ENCODE measurements at regions not wholly inside any gene's neighbourhood (a gene's known extent, or its start where the extent isn't known, plus 50 kb on each side); places are given as distances from the start of the nearest gene placed in this dataset.

DNA sequence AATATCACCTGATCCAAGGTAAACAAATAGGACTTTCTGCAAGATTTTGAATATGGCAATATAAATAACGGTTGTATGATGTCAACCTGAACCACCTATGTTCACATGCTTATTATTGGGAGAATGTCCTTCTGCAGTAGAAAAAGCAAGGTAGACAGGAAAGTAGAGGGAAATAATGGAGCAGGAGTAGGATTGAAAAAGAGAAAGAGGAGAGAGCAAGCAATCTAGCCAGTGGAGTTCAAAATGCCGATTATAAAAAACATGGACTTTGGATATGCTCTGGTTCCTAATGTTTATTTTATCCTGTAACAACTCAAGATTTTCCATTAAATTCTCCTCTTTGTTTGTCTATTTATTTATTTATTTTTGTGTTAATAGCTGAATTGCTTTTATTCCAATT, 878.0 kb upstream of the KCND2 start:
- no peak for DNase-seq

DNA sequence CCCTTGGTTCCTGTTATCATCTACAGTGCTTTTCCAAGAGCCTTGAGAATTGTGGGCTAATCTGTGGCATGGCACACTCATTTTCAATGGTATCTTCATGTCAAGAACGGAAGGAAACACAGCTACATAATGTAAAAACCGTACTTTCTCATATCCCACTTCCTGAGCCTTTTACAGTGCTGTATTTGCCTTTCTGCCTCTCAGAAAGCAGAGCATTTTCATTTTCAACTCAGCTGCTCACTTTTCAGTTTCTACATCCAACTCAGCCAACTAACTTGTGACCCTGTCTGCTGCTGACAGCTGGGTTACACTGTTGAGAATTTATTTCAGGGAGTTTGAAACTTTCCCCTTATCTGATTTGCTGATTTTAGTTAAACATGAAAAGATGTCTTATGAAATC, 875.8 kb upstream of the KCND2 start:
- no peak for DNase-seq

DNA sequence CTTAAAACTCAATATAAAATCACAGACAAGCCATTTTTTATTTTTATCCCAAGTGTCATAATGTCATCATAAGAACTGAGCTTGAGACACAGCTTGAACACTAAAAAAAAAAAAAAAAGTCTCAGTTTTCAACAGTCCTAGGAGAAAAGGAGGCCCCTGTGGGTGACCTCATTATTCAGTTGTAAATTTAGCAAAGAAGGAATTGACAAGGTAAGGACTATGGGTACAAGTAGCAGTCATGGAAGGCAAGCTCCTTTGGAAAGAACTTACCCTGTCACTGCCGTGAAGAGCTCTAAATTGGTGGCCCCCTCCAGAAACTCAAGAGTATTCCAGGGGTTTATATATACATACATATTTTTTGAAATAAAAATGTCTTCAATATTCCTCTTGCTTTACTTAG, 864.4 kb upstream of the KCND2 start:
- no peak for DNase-seq

DNA sequence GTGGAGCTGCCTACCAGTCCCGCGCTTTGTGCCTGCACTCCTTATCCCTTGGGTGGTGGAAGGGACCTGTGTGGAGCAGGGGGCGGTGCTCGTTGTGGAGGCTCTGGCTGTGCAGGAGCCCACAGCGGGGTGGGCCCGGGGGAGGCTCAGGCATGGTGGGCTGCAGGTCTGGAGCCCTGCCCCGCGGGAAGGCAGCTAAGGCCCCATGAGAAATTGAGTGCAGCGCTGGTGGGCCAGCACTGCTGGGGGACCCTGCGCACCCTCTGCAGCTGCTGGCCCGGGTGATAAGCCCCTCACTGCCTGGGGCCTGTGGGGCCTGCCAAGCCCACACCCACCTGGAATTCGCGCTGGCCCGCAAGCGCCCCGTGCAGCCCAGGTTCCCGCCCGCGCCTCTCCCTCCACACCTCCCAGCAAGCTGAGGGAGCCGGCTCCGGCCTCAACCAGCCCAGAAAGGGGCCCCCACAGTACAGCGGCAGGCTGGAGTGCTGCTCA, 859.6 kb upstream of the KCND2 start:
- DNase-seq: no peak

DNA sequence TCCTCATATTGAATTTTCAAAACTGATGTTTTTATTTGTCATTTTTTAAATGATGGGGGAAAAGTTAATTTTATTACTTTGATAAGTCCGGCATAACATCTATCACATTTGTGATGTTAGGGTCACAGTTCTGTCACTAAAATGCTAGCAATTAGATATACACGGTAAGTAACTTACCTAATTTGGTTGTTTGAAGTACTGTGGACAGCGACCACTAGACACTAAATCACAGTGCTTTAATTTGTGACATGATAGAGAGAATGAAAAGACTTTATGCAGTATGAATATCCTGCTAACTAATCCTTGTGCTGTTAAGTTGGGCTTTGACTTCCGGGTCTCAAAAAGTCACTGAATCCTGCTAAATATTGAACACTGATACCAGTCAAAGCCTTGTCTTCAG, 857.3 kb upstream of the KCND2 start:
- DNase-seq: no peak

DNA sequence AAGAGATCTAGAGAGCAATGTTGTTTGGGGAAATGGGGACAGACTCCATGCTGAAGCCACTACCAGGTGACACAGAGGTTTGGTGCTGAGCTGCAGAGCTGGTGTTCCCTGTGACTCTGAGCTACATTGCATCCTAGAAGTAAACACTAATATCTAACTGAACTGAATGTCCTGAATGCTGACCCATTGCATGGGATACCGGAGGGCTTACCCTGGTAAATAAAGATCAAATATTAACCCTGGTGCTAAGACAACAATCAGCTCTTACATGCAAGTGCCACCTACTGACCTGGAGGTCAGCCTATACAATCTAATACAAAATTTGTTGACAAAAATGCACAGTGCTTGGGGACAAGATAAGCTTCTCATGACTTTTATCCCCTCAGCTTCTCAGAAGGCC, 851.3 kb upstream of the KCND2 start:
- DNase-seq: no peak

DNA sequence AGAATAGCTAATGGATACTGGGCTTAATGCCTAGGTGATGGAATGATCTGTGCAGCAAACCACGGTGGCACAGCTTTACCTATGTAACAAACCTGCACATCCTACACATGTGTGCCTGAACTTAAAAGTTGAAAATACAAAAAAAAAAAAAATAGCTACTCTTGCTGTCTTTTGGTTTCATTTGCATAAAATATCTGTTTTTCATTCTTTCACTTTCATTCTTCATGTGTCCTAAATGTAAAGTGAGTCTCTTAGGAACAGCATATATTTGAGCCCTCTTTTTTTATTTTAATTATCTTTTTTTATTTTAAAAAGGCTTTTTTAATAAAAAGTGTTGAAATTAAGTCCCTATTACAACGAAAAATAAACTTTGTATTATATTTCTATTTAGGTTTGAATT, 836.1 kb upstream of the KCND2 start:
- DNase-seq: no peak

DNA sequence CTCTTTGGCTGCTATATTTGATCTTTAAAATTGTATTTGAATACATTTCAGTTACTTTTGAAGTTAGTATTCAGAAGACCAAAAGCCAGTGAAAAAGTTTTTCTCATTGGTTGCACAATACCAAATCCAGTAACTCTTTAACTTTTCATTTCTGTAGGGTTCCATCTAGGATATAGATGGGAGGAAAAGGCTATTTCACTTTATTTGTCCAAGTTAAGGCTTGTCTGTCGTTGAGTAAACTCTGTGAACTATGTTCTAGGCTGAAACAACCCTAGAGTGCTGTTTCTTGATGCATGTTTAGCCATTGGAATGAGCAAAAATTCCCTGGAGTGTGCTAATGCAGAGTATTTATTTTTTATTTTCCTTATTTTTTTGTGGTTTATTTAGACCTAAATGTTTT, 834.7 kb upstream of the KCND2 start:
- DNase-seq: no peak

DNA sequence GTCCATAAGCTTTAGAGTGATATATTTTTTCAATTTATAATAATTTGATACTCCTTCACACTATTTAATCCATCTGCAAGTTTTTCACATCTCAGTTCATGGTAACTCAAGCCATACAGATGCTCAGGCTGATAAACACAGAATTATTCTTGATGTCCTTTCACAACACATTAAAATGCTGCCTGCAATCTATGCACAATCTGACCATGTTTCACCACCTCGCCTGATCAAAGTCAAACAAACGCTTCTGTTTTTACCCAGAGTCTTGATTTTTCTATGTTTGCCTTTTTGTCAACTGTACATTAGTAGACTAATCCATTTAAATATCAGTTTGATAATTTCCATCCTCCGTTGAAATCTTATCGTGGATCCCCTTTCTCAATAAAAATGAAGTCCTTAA, 833.8 kb upstream of the KCND2 start:
- no peak for DNase-seq

DNA sequence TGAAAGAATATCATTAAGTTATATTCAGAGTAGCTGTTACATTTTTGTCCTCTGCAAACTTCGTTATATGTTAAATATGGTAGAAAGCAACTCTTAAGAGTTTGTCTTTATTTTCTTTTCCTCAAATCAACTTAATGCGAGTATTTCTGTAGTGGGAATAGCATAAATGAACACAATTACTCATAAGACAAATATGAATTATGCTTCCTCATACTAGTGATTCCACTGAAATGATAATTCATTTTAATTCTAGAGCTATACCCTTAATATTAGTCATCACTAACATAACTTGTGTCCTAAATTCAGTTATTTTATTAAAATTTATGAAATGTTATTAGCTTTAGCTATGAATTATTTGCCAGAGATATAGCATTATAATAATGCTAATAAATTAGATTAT, 820.6 kb upstream of the KCND2 start:
- no peak for DNase-seq

DNA sequence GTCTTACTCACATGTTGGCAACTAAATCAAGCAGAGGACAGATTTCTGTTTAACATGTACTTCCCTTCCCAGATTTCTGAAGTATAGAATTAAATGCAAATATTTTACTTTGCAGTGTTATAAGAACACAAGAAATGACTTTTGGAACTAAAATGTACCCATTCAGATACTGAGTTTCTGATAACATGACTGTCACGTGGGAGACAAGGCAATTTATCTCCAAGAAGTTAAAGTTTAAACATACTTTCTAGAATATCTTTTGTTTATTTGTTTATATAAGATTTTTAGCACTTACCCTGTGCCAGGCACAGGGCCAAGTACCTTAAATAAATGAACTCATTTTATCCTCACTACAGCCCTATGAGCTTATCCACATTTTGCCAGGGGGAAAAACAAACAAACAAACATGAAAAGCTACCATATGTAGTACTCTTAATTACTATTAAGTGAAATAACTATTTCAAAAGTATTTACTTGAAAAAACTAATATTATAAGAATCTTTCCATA, 807.1 kb upstream of the KCND2 start:
- DNase-seq: no peak

DNA sequence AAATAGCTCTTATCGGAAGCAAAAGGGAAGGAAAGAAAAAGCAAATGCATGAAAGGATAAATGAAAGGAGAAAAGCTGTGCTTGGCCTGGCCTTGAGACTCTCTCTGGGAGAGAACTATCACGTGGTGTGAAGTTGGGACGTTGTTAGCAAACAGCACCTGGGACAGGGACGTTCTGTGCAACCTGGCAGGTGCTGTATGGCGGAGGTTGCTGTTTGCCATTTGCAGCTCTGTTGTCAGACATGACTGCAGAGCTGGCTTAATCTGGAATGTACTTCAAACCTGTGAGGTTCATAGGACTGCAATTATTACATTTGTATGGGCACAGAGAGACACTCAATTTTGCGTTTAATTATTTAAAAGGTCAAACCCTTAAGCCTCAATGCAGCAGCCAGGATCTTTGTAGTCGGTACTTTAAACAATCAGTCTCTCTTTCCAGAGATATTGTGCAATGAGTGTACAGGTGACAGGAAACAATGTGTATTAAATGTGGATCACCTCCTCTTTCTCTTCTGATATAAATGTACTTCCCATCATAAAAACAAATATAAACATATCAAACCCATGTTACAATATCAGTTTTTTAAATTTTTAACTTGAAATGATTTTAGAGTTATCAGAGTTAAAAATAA, 800.5 kb upstream of the KCND2 start:
- DNase-seq: no peak

DNA sequence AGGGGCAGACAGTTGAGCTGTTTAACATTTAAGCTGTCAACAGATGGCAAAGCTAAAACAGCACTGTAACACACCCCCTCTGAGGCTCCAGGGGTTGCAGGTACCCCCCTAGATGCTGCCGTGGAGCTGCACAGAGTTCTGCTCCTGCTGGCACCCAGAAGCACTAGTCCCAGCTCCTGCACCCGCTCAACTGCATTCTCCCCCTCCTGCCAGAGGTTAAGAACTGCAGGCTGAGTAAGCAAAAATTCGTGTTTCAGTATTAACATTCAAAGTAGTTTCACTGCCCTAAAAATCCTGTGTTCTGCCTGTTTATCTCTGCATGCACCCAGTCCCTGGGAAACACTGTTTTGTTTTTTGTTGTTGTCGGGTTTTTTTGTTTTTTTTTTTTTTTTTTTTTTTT, 790.8 kb upstream of the KCND2 start:
- peak in 1 of 58 donors; percentile 1 for DNase-seq

DNA sequence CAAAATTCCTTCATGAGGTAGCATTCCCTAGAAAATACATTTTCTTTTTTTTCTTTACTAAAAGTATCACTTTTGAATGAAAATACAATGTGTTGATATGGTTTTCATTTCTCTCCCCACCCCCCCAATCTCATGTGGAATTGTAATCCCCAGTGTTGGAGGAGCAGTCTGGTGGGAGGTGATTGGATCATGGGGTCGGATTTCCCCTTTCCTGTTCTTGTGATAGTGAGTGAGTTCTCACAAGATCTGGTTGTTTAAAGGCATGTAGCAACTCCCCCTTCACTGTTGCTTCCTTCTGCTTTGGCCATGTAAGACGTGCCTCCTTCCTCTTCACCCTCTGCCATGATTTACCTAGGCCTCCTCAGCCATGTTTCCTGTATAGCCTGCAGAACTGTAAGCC, 790.3 kb upstream of the KCND2 start:
- no peak for DNase-seq

DNA sequence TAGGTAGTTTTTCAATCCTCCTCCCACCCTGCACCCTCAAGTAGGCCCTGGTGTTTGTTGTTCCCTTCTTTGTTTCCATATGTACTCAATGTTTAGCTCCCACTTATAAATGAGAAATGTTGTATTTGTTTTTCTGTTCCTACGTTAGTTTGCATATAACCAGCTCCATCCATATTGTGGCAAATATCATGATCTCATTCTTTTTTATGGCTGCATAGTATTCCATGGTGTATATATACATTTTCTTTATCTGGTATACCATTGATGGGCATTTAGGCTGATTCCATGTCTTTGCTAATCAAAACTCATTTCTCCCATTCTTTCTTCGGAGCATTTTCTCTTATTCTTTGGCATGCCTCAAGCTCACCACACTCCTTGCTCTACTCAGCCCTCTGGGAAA, 789.6 kb upstream of the KCND2 start:
- DNase-seq: no peak

DNA sequence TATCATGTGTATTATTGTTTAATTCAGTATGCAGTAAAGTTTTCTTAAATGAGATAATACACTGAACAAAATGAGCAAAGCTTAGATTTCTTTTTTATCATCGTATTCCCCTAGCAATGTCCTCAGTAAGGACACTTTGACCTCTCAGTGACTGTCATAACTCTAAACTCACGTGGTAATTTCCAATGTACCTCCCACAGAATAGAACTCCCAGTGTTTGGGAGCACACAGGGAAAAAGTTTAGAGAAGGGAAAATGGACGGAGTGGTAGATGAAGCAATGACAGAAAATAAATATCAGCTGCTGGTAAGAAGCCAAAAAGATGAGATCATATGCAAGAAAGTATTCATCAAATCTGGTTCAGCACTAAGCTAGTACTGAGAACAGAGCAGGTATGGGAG, 758.6 kb upstream of the KCND2 start:
- no peak for DNase-seq

DNA sequence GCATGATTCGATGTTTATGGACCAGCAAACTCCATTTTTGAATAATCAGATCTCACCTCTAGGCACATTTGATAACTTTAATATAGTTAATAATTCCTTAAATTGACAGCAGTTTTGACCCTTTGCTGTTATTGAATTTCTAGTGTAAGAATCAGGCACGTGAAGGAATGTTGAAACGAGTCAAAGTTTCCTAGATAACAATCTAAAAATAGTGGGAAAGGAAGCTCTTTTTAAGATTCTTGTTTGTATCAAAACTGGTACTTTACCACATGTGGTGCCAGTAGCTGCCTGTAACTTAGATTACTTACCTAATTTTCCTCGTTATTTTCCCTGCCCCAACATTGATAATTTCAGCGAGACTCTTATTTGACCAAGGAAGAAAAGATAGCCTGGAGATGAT, 757.8 kb upstream of the KCND2 start:
- no peak for DNase-seq

DNA sequence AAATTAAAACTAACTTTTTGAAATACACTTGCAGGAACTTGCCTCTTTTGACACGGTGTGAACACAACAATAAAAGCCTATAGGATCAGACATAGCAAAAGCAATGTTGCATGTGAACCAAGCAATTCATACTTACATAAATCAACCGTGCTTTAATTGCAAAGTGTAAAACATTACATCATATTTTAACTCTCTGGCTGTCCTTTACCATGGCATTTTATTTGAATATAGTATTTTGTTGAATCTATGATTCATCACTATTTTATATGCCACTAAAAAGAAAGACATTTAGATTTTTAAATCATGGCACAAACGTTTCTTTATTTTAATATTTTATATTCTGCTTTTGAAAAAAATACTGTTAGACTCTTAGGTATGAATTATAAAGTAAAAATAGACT, 757.0 kb upstream of the KCND2 start:
- DNase-seq: no peak

DNA sequence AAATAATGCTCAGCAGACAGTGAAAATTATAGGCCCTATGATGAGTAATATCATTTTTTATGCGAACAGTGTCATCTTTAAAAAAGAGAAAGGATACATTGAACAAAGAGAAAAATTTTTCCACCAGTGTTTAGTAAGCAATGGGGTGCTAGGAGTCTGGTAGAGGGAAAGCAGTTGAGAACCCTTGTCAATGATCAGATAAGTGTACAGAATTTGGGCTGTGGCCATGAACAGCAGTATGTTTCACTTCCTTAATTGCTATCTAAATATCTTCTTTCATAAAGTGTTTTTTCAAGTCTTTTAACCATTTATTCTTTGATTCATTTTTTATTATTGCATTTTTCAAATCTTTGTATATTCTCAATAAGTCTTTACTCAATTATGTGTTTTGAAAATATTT, 750.7 kb upstream of the KCND2 start:
- no peak for DNase-seq

DNA sequence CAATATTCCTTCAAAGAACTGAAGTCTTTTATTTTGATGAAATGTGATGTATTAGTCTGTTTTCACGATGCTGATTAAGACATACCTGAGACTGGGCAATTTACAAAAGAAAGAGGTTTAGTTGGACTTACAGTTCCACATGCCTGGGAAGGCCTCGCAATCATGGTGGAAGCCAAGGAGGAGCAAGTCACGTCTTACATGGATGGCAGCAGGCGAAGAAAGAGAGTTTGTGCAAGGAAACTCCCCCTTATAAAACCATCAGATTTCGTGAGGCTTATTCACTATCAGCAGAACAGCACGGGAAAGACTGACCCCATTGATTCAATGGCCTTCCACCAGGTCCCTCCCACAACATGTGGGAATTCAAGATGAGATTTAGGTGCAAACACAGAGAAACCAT, 750.3 kb upstream of the KCND2 start:
- DNase-seq: no peak

DNA sequence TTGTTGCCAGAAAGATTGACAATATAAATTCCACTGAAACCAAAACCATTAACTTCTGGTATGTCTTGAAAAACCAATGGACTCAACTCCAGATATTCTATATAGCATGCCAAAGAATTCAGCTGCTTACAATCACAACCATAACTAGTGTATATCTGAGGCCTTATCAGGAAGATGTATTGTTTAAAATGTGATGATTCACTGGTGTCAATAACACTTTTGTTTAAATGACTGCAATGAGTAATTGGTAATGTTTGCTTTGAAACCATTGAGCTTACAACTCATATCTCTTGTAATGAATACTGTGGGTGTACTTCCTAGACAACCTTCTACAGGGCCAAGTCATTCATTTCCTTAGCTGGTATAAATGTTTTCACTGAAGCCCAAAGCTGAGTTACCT, 727.9 kb upstream of the KCND2 start:
- no peak for DNase-seq

DNA sequence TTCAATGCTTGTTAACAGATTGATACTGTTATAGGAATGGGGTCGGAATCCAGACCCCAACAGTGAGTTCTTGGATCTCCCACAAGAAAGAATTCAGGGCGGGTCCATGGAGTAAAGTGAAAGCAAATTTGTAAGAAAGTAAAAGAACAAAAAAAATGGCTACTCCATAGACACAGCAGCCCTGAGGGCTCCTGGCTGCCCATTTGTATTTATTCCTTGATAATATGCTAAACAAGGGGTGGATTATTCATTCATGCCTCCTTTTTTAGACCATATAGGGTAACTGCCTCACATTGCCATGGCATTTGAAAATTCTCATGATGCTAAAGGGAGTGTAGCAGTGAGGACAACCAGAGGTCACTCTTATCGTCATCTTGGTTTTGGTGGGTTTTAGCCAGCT, 717.2 kb upstream of the KCND2 start:
- DNase-seq: no peak

DNA sequence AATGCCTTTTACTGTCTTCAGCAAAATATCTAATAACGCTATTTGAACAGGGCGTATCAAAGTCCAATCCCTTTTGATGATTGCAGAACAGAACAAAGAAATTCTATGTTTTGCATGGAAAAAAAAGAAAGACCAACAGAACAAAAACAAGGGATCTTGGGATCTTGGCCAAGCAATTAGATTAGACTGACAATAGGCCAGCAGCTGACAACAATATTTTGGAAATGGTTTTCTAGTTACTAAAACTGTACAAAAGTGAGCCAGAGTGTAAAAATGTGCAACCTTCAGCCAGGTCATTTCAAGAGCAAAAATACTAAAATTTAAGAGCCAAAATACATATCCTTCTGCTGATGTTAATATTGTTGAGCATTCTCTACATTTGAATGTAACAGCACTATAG, 716.5 kb upstream of the KCND2 start:
- DNase-seq: no peak

DNA sequence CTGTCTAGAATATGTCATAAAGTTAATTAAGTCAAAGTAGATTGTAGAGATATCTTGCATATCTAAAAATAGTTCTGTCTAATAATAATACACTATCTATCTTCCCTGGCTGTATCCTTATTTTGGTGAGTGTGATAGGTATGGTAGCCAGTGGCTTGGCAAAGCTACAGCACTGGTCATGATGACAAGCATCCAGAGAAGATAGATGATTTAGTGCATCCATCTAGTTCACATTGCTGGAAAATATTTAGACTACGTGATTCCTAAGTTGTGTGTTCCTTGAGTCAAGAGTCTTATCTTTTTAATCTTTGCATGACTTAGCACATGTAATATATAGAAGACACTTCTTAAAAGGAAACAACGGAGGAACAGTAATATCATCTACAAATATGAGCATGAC, 711.2 kb upstream of the KCND2 start:
- DNase-seq: no peak
